ENCODE measurements at regions not wholly inside any gene's neighbourhood (a gene's known extent, or its start where the extent isn't known, plus 50 kb on each side); places are given as distances from the start of the nearest gene placed in this dataset.

- H3K4me3 ChIP-seq (ENCODE audit: control extremely low read depth in 1 of 5, extremely low read depth in 1 of 5, insufficient read depth in 1 of 5, low read depth in 2 of 5, low read length in 4 of 5): no peak overlapping the region
- H4K20me1 ChIP-seq (ENCODE audit: control insufficient read depth, insufficient read depth, low read length, poor library complexity, severe bottlenecking): no peaks in the 10 kb centered on the region
- H3K79me2 ChIP-seq (ENCODE audit: control insufficient read depth, insufficient read depth, low read length): no peaks in the 10 kb centered on the region
- intact Hi-C loops (cut with micrococcal nuclease): no loop called here
- ChIA-PET POLR2A (no interaction called here), CTCF (no interaction called here)
- DNase-seq: no peak
- no peaks in the 10 kb centered on the region for H3K9me3 Mint-ChIP-seq (ENCODE audit: insufficient read depth)
- H3K4me2 ChIP-seq (replicated peaks; ENCODE audit: low read depth, low read length, poor library complexity, severe bottlenecking): no peak overlapping the region
- H3K9me3 ChIP-seq (ENCODE audit: control extremely low read depth in 1 of 3, control insufficient read depth in 2 of 3, insufficient read depth in 1 of 3, low read length in 2 of 3): no peaks in the 10 kb centered on the region
- no peak overlapping the region for H3K9ac ChIP-seq (ENCODE audit: low read length)
- TF ChIP-seq EZH2 (IDR thresholded peaks at IDR 0.05; ENCODE audit: borderline replicate concordance, insufficient read depth, low read depth, low read length, poor library complexity, severe bottlenecking) (no peak), CTCF (IDR thresholded peaks at IDR 0.05) (no peak)
- no peaks in the 10 kb centered on the region for H3K4me1 ChIP-seq (ENCODE audit: control insufficient read depth in 2 of 2, insufficient read depth in 2 of 2, low read length in 2 of 2)
- no peaks in the 10 kb centered on the region for H3K4me1 Mint-ChIP-seq
- no peaks in the 10 kb centered on the region for H3K27me3 Mint-ChIP-seq
- no peak overlapping the region for H3K27ac Mint-ChIP-seq
- no peaks in the 10 kb centered on the region for H3K36me3 ChIP-seq (replicated peaks in 1 of 2; ENCODE audit: control extremely low read depth in 1 of 2, control insufficient read depth in 1 of 2, extremely low read depth in 1 of 2, insufficient read depth in 2 of 2, low read length in 1 of 2)
- WGBS (ENCODE audit: insufficient coverage): no CpG with 5 or more reads among the region's 1 CpG
- no peak for ATAC-seq (ENCODE audit: low read depth)
- no peaks in the 10 kb centered on the region for H3K27me3 ChIP-seq (replicated peaks in 1 of 4; ENCODE audit: control extremely low read depth in 1 of 4, control insufficient read depth in 3 of 4, insufficient read depth in 4 of 4, low read length in 3 of 4)
- H2AFZ ChIP-seq (ENCODE audit: insufficient read depth, low read depth, low read length, poor library complexity, severe bottlenecking): no peak overlapping the region
- H3K27ac ChIP-seq (ENCODE audit: low read length in 2 of 2): no peak overlapping the region
- no peak overlapping the region for H3K4me3 Mint-ChIP-seq
Observed at GRCh38 chr4:160371446-160371845, 1268.6 kb downstream of the RAPGEF2 start.

- H3K27ac ChIP-seq (ENCODE audit: low read length in 2 of 2): no peak overlapping the region
- ATAC-seq (ENCODE audit: low read depth) (no peak), DNase-seq (no peak)
- no peak overlapping the region for H2AFZ ChIP-seq (ENCODE audit: insufficient read depth, low read depth, low read length, poor library complexity, severe bottlenecking)
- H3K4me3 ChIP-seq (ENCODE audit: control extremely low read depth in 1 of 5, extremely low read depth in 1 of 5, insufficient read depth in 1 of 5, low read depth in 2 of 5, low read length in 4 of 5): no peak overlapping the region
- intact Hi-C loops (cut with micrococcal nuclease): no loop called here
- H3K27me3 ChIP-seq (replicated peaks in 1 of 4; ENCODE audit: control extremely low read depth in 1 of 4, control insufficient read depth in 3 of 4, insufficient read depth in 4 of 4, low read length in 3 of 4): no peaks in the 10 kb centered on the region
- H3K27me3 Mint-ChIP-seq: no peaks in the 10 kb centered on the region
- no peak overlapping the region for H3K27ac Mint-ChIP-seq
- H3K9me3 ChIP-seq (ENCODE audit: control extremely low read depth in 1 of 3, control insufficient read depth in 2 of 3, insufficient read depth in 1 of 3, low read length in 2 of 3): no peaks in the 10 kb centered on the region
- no peaks in the 10 kb centered on the region for H4K20me1 ChIP-seq (ENCODE audit: control insufficient read depth, insufficient read depth, low read length, poor library complexity, severe bottlenecking)
- H3K9ac ChIP-seq (ENCODE audit: low read length): no peak overlapping the region
- H3K4me2 ChIP-seq (replicated peaks; ENCODE audit: low read depth, low read length, poor library complexity, severe bottlenecking): no peak overlapping the region
- H3K36me3 ChIP-seq (replicated peaks in 1 of 2; ENCODE audit: control extremely low read depth in 1 of 2, control insufficient read depth in 1 of 2, extremely low read depth in 1 of 2, insufficient read depth in 2 of 2, low read length in 1 of 2): no peaks in the 10 kb centered on the region
- H3K4me1 Mint-ChIP-seq: no peaks in the 10 kb centered on the region
- no peak overlapping the region for H3K4me3 Mint-ChIP-seq
- POLR2A ChIA-PET: no interaction called here
- TF ChIP-seq EZH2 (IDR thresholded peaks at IDR 0.05; ENCODE audit: borderline replicate concordance, insufficient read depth, low read depth, low read length, poor library complexity, severe bottlenecking) (no peak), CTCF (IDR thresholded peaks at IDR 0.05) (no peak)
- no peaks in the 10 kb centered on the region for H3K9me3 Mint-ChIP-seq (ENCODE audit: insufficient read depth)
- CTCF ChIA-PET: no interaction called here
- no peaks in the 10 kb centered on the region for H3K4me1 ChIP-seq (ENCODE audit: control insufficient read depth in 2 of 2, insufficient read depth in 2 of 2, low read length in 2 of 2)
- WGBS (ENCODE audit: insufficient coverage): no CpG with 5 or more reads among the region's 5 CpGs
- no peaks in the 10 kb centered on the region for H3K79me2 ChIP-seq (ENCODE audit: control insufficient read depth, insufficient read depth, low read length)
Observed at GRCh38 chr4:160372390-160372789, 1269.5 kb downstream of the RAPGEF2 start.

Measured in B cell (primary cell).